ENCODE measurements at regions not wholly inside any gene's neighbourhood (a gene's known extent, or its start where the extent isn't known, plus 50 kb on each side); places are given as distances from the start of the nearest gene placed in this dataset.
"Not testable (repeated sequence)": the region's sequence is repeated elsewhere in the genome, so short reads cannot be mapped to it uniquely, and the experiment has no call there.

GRCh38 chr7:67493366-67493765 is 496.7 kb downstream of the TYW1 start:
- H3K36me3 Mint-ChIP-seq, result no peaks in the 10 kb centered on the region
- H3K27ac Mint-ChIP-seq, result no peak overlapping the region
- peaks cover 9 to 15% of the 10 kb centered on the region in 2 donors for H3K9me3 Mint-ChIP-seq
- H3K27me3 Mint-ChIP-seq, result no peaks in the 10 kb centered on the region
- H3K4me1 Mint-ChIP-seq, result no peaks in the 10 kb centered on the region
- H3K4me3 Mint-ChIP-seq, result no peak overlapping the region
- DNase-seq (no peak), ATAC-seq (replicated peaks) (no peak)

DNA sequence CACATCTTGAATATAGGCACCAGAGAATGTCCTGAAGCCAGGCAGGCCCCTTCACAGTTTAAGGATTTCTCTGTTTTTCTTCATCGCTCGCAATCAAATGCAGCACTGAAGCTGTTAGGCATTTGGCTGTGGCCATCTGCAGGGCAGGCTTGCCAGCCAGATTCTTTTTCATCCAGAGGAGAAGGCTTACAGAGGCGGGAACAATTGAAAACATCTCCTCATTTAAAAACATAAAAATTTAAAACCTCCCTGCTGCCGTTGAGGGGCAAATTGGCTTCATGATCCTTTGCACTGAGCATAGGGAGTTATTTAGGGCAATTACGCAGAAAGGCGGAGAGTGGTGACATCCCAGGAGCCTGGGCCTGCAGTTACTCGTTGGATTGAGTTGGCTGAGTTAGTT is 500.0 kb downstream of the TYW1 start:
- ATAC-seq (replicated peaks), result no peak
- Mint-ChIP-seq H3K27ac (no peak overlapping the region), H3K4me3 (no peak overlapping the region), H3K27me3 (no peaks in the 10 kb centered on the region), H3K36me3 (no peaks in the 10 kb centered on the region), H3K9me3 (peaks cover 4 to 12% of the 10 kb centered on the region in 2 donors), H3K4me1 (no peaks in the 10 kb centered on the region)
- no peak for DNase-seq

- H3K27ac Mint-ChIP-seq; H3K36me3 Mint-ChIP-seq; H3K4me1 Mint-ChIP-seq; H3K4me3 Mint-ChIP-seq; H3K27me3 Mint-ChIP-seq; DNase-seq; ATAC-seq (replicated peaks): not testable (repeated sequence)
- H3K9me3 Mint-ChIP-seq, result peaks cover 4 to 12% of the 10 kb centered on the region in 2 donors
Observed at GRCh38 chr7:67497914-67498313, 501.3 kb downstream of the TYW1 start.

DNA sequence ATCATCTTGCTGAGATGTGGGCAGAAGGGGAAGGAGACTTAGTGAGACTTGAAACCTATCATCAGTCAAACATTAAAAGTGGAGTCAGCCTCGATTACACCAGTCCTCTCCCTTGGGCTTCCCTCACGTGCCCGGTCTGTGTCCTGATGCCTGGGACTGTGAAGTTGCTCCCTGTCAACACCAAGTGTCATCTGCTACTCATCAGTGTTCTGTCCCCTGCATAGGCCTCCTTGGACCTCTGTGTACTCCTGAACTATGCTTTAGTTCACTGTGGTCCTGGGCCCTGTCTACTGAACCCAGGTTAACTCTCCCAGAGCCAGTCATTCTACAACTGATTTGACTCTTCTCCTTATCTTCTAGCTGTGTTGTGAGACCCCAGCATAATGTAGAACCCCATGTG is 506.3 kb downstream of the TYW1 start:
- Mint-ChIP-seq H3K4me1 (no peaks in the 10 kb centered on the region), H3K9me3 (peaks cover 2 to 6% of the 10 kb centered on the region in 2 donors), H3K36me3 (no peaks in the 10 kb centered on the region), H3K27ac (no peak overlapping the region), H3K27me3 (no peaks in the 10 kb centered on the region), H3K4me3 (no peak overlapping the region)
- DNase-seq (no peak), ATAC-seq (replicated peaks) (no peak)

DNA sequence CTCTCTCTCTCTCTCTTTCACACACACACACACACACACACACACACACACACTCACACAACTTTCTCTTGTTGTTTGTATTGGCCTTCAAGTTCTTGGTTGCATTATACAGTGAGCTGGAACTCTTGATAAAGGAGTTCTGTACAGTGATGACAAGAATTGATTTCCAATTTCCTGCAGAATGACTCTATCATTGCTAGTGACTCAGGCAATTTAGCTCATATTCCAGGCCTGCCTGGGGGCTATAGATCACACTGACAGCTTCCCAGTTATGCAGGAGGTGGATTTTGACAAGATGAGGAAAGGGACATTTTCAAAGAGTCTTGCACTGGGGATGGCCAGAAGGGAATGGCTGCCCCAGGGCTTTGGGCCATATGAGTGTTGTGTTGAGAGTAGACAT is 508.8 kb downstream of the TYW1 start:
- Mint-ChIP-seq H3K27me3 (no peaks in the 10 kb centered on the region), H3K4me1 (no peaks in the 10 kb centered on the region), H3K27ac (no peak overlapping the region), H3K36me3 (no peaks in the 10 kb centered on the region), H3K4me3 (no peak overlapping the region), H3K9me3 (peaks cover 2 to 4% of the 10 kb centered on the region in 2 donors)
- ATAC-seq (replicated peaks) (no peak), DNase-seq (no peak)

DNA sequence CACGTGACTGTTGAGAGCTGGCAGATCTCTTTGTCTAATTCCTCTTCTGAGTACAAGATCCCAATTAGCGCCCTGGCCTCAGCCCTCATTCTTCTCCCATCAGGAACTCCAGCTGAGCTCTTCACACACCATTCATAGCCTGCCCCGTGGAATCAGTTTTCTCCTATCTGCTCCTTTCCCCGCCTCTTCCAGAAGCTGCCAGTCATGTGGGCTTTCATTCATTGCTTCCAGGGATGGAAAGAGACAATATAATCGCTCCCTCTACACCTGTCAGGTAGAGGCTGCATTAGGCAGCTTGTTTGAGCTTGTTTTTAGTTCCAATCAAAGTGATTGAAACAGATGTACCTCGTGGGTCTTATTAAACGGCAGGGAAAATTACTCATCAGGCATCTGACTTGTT is 515.8 kb downstream of the TYW1 start:
- DNase-seq, result no peak
- no peaks in the 10 kb centered on the region for H3K4me1 Mint-ChIP-seq
- no peaks in the 10 kb centered on the region for H3K27me3 Mint-ChIP-seq
- H3K36me3 Mint-ChIP-seq, result peaks cover 0 to 2% of the 10 kb centered on the region in 2 donors
- no peak for ATAC-seq (replicated peaks)
- H3K9me3 Mint-ChIP-seq, result peaks cover 7% of the 10 kb centered on the region in 2 donors
- no peak overlapping the region for H3K27ac Mint-ChIP-seq
- no peak overlapping the region for H3K4me3 Mint-ChIP-seq

- peaks cover 0 to 4% of the 10 kb centered on the region in 2 donors for H3K9me3 Mint-ChIP-seq
- no peak overlapping the region for H3K27ac Mint-ChIP-seq
- no peaks in the 10 kb centered on the region for H3K27me3 Mint-ChIP-seq
- H3K4me1 Mint-ChIP-seq, result no peaks in the 10 kb centered on the region
- H3K4me3 Mint-ChIP-seq, result no peak overlapping the region
- H3K36me3 Mint-ChIP-seq, result no peaks in the 10 kb centered on the region
- DNase-seq (no peak), ATAC-seq (replicated peaks) (no peak)
Observed at GRCh38 chr7:67518580-67518979, 521.9 kb downstream of the TYW1 start.

GRCh38 chr7:67519171-67519570 is 522.5 kb downstream of the TYW1 start:
- DNase-seq (no peak), ATAC-seq (replicated peaks) (no peak)
- H3K4me1 Mint-ChIP-seq, result no peaks in the 10 kb centered on the region
- H3K27ac Mint-ChIP-seq, result no peak overlapping the region
- peaks cover 0 to 4% of the 10 kb centered on the region in 2 donors for H3K9me3 Mint-ChIP-seq
- H3K27me3 Mint-ChIP-seq, result no peaks in the 10 kb centered on the region
- H3K36me3 Mint-ChIP-seq, result no peaks in the 10 kb centered on the region
- H3K4me3 Mint-ChIP-seq, result no peak overlapping the region

- Mint-ChIP-seq H3K27me3 (no peaks in the 10 kb centered on the region), H3K4me1 (no peaks in the 10 kb centered on the region), H3K27ac (no peak overlapping the region), H3K4me3 (no peak overlapping the region), H3K36me3 (no peaks in the 10 kb centered on the region), H3K9me3 (peaks cover 5 to 6% of the 10 kb centered on the region in 2 donors)
- ATAC-seq (replicated peaks) (no peak), DNase-seq (no peak)
Observed at GRCh38 chr7:67522504-67522903, 525.9 kb downstream of the TYW1 start.

DNA sequence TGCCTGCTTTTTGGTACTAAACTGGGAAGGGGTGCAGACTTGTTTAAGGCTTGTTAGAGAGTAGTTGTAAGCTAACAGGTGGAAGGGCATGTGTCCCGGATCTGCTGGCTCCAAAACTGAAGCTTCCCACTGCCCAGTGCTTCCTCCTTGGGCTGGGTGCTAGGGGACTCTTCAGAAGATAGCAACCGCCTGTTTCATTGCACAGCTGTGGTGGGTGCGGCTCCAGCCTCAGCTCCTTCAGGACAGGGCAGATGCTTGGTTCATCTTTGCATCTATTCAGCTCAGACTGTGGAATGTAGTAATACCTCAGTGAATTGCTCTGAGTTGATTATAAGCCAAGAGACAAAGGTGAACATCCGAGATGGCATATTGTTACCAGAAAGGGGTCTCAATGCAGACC is 527.1 kb downstream of the TYW1 start:
- peaks cover 6% of the 10 kb centered on the region in 2 donors for H3K9me3 Mint-ChIP-seq
- no peak overlapping the region for H3K27ac Mint-ChIP-seq
- H3K27me3 Mint-ChIP-seq, result no peaks in the 10 kb centered on the region
- ATAC-seq (replicated peaks) (no peak), DNase-seq (no peak)
- no peak overlapping the region for H3K4me3 Mint-ChIP-seq
- no peaks in the 10 kb centered on the region for H3K36me3 Mint-ChIP-seq
- H3K4me1 Mint-ChIP-seq, result no peaks in the 10 kb centered on the region

DNA sequence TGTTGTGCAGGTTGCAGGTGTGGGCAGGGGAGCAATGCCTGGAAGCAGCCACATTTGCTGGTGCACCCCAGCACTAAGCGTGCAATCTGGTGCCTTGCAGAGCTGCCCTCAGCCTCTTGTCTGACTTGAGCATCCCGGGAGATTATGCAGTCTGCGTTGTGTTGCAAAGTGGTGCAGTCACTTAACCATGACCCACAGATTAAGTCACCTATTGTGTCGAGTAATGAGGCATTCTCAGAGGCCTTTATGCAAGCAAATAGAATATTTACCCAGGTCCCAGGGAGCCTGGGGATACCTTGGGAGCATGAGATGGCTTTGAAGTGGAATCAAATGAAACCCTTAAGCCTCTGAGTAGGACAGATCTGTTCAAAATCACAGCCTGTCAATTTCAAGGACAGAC is 529.0 kb downstream of the TYW1 start:
- no peaks in the 10 kb centered on the region for H3K27me3 Mint-ChIP-seq
- no peak overlapping the region for H3K4me3 Mint-ChIP-seq
- H3K27ac Mint-ChIP-seq, result no peak overlapping the region
- H3K36me3 Mint-ChIP-seq, result no peaks in the 10 kb centered on the region
- no peaks in the 10 kb centered on the region for H3K4me1 Mint-ChIP-seq
- ATAC-seq (replicated peaks), result no peak
- DNase-seq, result no peak
- peaks cover 9 to 12% of the 10 kb centered on the region in 2 donors for H3K9me3 Mint-ChIP-seq

GRCh38 chr7:67535241-67535989 is 538.8 kb downstream of the TYW1 start:
- H3K4me3 Mint-ChIP-seq, result no peak overlapping the region
- DNase-seq, result no peak
- H3K9me3 Mint-ChIP-seq, result peaks cover 8 to 21% of the 10 kb centered on the region in 2 donors
- no peaks in the 10 kb centered on the region for H3K27me3 Mint-ChIP-seq
- no peaks in the 10 kb centered on the region for H3K4me1 Mint-ChIP-seq
- H3K27ac Mint-ChIP-seq, result no peak overlapping the region
- no peaks in the 10 kb centered on the region for H3K36me3 Mint-ChIP-seq
- no peak for ATAC-seq (replicated peaks)

- Mint-ChIP-seq H3K4me1 (no peaks in the 10 kb centered on the region), H3K36me3 (no peaks in the 10 kb centered on the region), H3K4me3 (no peak overlapping the region), H3K9me3 (peaks cover 0 to 3% of the 10 kb centered on the region in 2 donors), H3K27ac (no peak overlapping the region), H3K27me3 (no peaks in the 10 kb centered on the region)
- DNase-seq (no peak), ATAC-seq (replicated peaks) (no peak)
Observed at GRCh38 chr7:67542916-67543315, 546.3 kb downstream of the TYW1 start.

- H3K4me3 Mint-ChIP-seq, result no peak overlapping the region
- H3K36me3 Mint-ChIP-seq, result no peaks in the 10 kb centered on the region
- H3K9me3 Mint-ChIP-seq, result peaks cover 5 to 15% of the 10 kb centered on the region in 2 donors
- no peak overlapping the region for H3K27ac Mint-ChIP-seq
- no peaks in the 10 kb centered on the region for H3K27me3 Mint-ChIP-seq
- DNase-seq (no peak), ATAC-seq (replicated peaks) (no peak)
- H3K4me1 Mint-ChIP-seq, result no peaks in the 10 kb centered on the region
Observed at GRCh38 chr7:67547183-67547907, 550.7 kb downstream of the TYW1 start.

- no peak for ATAC-seq (replicated peaks)
- peaks cover 5 to 17% of the 10 kb centered on the region in 2 donors for H3K9me3 Mint-ChIP-seq
- H3K27me3 Mint-ChIP-seq, result no peaks in the 10 kb centered on the region
- no peak overlapping the region for H3K27ac Mint-ChIP-seq
- no peaks in the 10 kb centered on the region for H3K4me1 Mint-ChIP-seq
- no peak overlapping the region for H3K4me3 Mint-ChIP-seq
- no peak for DNase-seq
- no peaks in the 10 kb centered on the region for H3K36me3 Mint-ChIP-seq
Observed at GRCh38 chr7:67549126-67549525, 552.5 kb downstream of the TYW1 start.

All from stimulated activated naive B cell treated with anti-CD40 and anti-IgM and Interleukin-4, amounts not matched to agents 10 μg/mL and 1 μg/mL and 100 μg/mL, for 72 hours (primary cell).